ENCODE measurements at regions not wholly inside any gene's neighbourhood (a gene's known extent, or its start where the extent isn't known, plus 50 kb on each side); places are given as distances from the start of the nearest gene placed in this dataset.

DNA sequence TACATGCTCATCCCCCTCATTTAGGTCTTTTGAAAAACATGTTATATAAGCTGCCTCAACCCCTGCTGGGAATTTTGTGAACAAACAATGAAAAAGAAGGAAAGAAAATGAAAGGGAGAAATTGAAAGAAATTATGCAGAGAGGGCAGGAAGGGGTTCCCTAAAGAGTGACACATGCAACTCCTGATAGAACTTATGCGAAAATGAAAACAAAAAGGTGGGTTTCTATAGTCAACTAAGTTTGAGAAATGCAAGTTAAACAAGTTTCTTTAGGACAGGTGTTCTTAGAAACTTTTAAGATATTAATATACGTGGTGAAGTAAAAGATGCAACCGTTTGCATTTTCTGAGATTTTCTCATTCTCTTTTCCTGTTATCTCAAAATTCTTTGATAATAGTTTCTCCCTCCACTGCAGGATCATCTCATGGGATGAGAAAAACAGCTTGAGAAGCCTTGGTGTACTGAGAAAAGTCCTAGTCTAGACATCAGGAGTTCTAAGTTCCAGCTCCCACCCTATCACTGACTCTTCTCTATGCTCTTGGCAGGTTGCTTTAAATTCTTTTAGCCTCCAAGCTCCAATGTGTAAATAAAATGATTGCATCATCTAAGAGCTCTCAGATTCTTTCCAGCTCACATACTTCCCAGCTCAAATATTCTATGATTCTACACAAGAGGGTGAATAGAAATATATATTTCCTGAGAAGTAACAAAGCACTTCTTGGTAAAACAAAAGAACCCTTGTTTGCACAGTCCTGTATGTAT is 109.2 kb downstream of the FAM76B start:
- peaks cover 10% of the 10 kb centered on the region for H3K4me1 Mint-ChIP-seq
- DNase-seq (ENCODE audit: low spot score in 2 of 2) (no peak), ATAC-seq (ENCODE audit: low read depth) (no peak)
- H3K36me3 Mint-ChIP-seq, result peaks cover 2% of the 10 kb centered on the region
- peaks cover 2% of the 10 kb centered on the region for H3K9me3 Mint-ChIP-seq
- no peaks in the 10 kb centered on the region for H3K27me3 Mint-ChIP-seq
- no peak overlapping the region for H3K27ac Mint-ChIP-seq
- H3K4me3 Mint-ChIP-seq, result no peak overlapping the region

DNA sequence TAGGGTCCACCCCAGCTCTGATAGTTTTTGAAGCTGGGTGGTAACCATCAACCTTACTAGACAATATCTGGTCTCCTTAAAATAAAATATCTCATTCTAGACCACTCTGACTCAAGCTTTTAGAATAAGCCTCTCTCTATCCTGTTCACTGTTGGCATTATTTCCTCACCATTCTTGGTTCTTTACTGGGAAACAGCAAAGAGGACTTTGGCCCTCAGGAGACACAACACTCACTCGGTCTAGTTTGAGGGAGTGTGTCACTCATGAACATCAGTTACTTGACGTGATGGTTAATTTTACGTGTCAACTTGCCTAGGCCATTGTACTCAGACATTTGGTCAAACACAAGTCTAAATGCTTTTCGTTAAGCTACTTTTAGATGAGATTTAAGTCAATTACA is 110.6 kb downstream of the FAM76B start:
- DNase-seq (ENCODE audit: low spot score in 2 of 2) (no peak), ATAC-seq (ENCODE audit: low read depth) (no peak)
- H3K36me3 Mint-ChIP-seq, result peaks cover 2% of the 10 kb centered on the region
- no peaks in the 10 kb centered on the region for H3K27me3 Mint-ChIP-seq
- H3K4me3 Mint-ChIP-seq, result no peak overlapping the region
- no peak overlapping the region for H3K27ac Mint-ChIP-seq
- peaks cover 14% of the 10 kb centered on the region for H3K4me1 Mint-ChIP-seq
- peaks cover 2% of the 10 kb centered on the region for H3K9me3 Mint-ChIP-seq

DNA sequence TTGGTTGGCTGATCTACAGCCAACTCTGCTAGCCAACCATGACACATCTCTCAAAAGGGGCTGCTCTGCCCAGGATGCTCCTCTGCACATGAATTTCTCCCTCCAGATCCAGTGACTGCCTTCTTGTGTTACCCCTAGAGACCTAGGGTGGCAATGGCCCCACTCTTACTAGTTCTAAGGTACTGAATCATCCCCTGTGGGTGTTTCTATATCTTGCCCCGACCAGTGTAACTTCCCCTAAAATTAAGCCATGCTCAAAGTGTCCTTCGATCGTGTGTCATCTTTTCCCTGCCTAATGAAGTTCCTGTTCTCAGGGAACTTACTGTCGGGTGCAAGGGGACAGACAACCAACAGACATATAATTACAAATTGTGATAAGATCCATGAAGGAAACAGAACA is 113.3 kb downstream of the FAM76B start:
- peaks cover 2% of the 10 kb centered on the region for H3K9me3 Mint-ChIP-seq
- no peak overlapping the region for H3K4me3 Mint-ChIP-seq
- no peak for ATAC-seq (ENCODE audit: low read depth)
- H3K27me3 Mint-ChIP-seq, result no peaks in the 10 kb centered on the region
- H3K27ac Mint-ChIP-seq, result no peak overlapping the region
- peaks cover 2% of the 10 kb centered on the region for H3K36me3 Mint-ChIP-seq
- no peak for DNase-seq (ENCODE audit: low spot score in 2 of 2)
- H3K4me1 Mint-ChIP-seq, result peaks cover 14% of the 10 kb centered on the region

DNA sequence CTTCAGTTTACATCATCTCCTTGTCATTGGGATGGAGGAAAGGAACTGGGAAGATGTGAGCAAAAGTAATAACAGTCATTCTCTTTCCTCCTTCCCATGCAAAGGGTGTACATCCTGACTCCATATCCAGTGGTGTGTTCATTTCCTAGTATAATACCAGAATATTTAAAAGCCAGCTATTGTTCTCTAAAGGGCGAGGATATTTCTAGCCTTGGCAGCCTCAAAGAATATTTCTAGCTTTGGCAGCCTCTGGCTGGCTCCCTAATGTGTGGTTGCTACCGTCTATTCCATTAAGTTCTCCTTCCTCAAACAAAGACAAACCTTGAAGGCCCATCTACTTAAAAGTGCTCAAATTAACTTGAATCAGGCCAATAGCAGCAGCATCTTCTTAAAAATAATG is 114.0 kb downstream of the FAM76B start:
- Mint-ChIP-seq H3K4me3 (no peak overlapping the region), H3K9me3 (peaks cover 2% of the 10 kb centered on the region), H3K4me1 (peaks cover 14% of the 10 kb centered on the region), H3K36me3 (peaks cover 2% of the 10 kb centered on the region), H3K27ac (no peak overlapping the region), H3K27me3 (no peaks in the 10 kb centered on the region)
- DNase-seq (ENCODE audit: low spot score in 2 of 2) (no peak), ATAC-seq (ENCODE audit: low read depth) (no peak)

DNA sequence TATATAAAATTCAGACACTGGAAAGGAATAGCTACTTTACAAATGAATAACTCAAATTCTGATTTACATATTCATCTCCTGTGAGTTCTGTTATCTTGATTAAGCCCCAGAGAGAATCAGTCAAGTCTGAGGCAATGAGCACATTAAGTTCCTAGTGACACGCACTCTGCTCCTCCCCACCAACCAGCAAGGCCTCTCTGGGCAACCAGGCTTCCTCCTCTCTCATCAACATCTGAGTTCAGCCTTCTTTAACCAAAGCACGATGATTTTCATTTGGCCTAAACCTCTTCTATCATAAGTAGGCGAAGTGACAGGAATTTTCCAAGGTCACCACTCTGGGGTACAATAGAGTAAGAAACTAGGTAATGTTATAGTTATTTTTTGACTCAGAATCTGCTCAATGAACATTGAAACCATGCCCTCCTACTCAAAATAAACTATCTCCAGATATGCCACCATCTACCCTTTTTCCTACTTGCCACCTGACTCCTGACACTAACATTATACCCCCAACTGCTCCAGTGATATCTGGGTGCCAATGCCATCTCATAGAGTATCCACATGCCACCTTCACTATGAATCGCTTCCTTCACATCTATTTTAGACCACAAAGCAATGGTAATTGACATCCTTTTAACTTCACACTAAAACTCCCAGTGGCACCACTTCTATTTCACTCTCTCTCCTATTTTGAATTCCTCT is 114.8 kb downstream of the FAM76B start:
- Mint-ChIP-seq H3K27ac (no peak overlapping the region), H3K4me1 (peaks cover 12% of the 10 kb centered on the region), H3K9me3 (peaks cover 4% of the 10 kb centered on the region), H3K27me3 (no peaks in the 10 kb centered on the region), H3K4me3 (no peak overlapping the region), H3K36me3 (peaks cover 3% of the 10 kb centered on the region)
- no peak for ATAC-seq (ENCODE audit: low read depth)
- no peak for DNase-seq (ENCODE audit: low spot score in 2 of 2)

DNA sequence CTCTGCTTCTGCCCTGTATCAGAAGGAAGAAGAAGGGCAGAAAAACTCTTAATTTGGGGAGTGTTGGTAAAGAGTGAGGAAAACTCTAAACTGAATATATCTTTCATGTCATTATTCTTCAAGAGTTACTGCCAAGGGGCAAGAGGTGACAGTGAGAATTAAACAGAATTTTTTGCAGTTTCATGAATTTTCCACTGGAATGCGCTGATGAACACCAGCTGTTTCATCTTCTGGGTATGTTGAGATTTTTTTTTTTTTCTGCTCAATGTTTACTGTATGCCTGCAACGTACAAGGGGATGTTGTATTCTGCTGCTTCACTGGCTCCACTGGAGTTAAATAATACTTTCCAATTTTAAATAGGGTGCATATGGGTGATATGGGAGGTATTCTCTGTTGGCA is 117.8 kb downstream of the FAM76B start:
- no peak overlapping the region for H3K27ac Mint-ChIP-seq
- DNase-seq (ENCODE audit: low spot score in 2 of 2) (no peak), ATAC-seq (ENCODE audit: low read depth) (no peak)
- no peaks in the 10 kb centered on the region for H3K27me3 Mint-ChIP-seq
- H3K4me1 Mint-ChIP-seq, result peaks cover 12% of the 10 kb centered on the region
- H3K9me3 Mint-ChIP-seq, result peaks cover 7% of the 10 kb centered on the region
- H3K4me3 Mint-ChIP-seq, result no peak overlapping the region
- peaks cover 3% of the 10 kb centered on the region for H3K36me3 Mint-ChIP-seq

DNA sequence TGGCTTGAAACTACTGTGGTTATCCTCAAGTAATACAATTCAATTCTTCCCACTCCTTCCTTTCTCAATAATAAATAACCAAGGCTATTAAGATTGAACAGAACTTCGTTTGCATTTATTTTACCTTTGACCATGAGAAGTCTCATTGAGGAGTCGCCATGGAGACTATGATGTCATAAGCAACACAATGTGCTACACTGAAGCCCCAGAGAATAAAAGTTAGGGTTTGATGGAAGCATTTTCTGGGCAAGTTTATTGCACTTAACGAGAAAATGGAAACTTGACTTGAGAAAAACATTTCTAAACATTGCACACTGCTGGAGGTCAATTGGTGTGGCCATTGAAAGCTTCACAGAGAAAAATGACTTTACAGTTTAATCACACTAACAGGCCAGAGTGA is 121.5 kb downstream of the FAM76B start:
- H3K36me3 Mint-ChIP-seq, result peaks cover 3% of the 10 kb centered on the region
- no peaks in the 10 kb centered on the region for H3K27me3 Mint-ChIP-seq
- H3K4me3 Mint-ChIP-seq, result no peak overlapping the region
- no peaks in the 10 kb centered on the region for H3K4me1 Mint-ChIP-seq
- peaks cover 14% of the 10 kb centered on the region for H3K9me3 Mint-ChIP-seq
- no peak for DNase-seq (ENCODE audit: low spot score in 2 of 2)
- H3K27ac Mint-ChIP-seq, result no peak overlapping the region
- no peak for ATAC-seq (ENCODE audit: low read depth)

DNA sequence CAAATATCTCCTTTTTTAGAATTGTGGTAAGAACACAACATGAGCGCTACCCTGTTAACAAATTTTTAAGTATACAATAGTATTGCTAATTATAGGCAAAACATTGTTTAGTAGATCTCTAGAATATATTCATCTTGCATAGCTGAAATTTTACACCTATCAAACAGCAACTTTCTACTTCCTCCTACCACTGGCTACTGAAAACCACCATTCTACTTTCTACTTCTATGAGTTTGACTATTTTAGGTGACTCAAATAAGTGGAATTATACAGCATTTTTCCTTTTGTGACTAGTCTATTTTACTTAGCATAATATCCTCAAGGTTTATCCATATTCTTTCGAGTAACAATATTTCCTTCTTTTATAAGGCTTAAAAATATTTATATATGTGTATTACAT is 128.4 kb downstream of the FAM76B start:
- DNase-seq (ENCODE audit: low spot score in 2 of 2) (no peak), ATAC-seq (ENCODE audit: low read depth) (peak; percentile 65)
- Mint-ChIP-seq H3K27me3 (no peaks in the 10 kb centered on the region), H3K27ac (no peak overlapping the region), H3K4me1 (peaks cover 5% of the 10 kb centered on the region), H3K9me3 (peaks cover 11% of the 10 kb centered on the region), H3K36me3 (peaks cover 2% of the 10 kb centered on the region), H3K4me3 (no peak overlapping the region)

DNA sequence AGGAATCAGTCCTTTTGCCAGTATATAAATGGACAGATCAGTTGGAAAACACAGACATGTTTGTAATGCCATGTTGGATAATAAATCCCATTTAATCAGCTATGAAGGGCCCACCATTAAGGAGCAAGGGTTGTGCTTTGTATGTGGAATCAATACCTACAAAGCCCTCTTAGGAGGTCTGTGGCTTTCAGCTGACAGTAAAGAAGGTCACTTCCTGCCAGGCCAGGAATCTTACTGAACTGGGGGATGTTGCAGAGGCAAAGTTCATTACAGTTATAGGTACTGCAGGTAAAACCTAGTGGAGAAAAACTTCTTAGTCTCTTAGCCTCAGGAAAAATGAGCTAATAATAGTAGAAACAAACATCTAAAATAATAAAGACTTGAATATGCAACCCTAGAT is 129.5 kb downstream of the FAM76B start:
- Mint-ChIP-seq H3K36me3 (peaks cover under 1% of the 10 kb centered on the region), H3K27me3 (no peaks in the 10 kb centered on the region), H3K27ac (no peak overlapping the region), H3K4me3 (no peak overlapping the region), H3K9me3 (peaks cover 2% of the 10 kb centered on the region), H3K4me1 (peaks cover 5% of the 10 kb centered on the region)
- ATAC-seq (ENCODE audit: low read depth), result no peak
- no peak for DNase-seq (ENCODE audit: low spot score in 2 of 2)

DNA sequence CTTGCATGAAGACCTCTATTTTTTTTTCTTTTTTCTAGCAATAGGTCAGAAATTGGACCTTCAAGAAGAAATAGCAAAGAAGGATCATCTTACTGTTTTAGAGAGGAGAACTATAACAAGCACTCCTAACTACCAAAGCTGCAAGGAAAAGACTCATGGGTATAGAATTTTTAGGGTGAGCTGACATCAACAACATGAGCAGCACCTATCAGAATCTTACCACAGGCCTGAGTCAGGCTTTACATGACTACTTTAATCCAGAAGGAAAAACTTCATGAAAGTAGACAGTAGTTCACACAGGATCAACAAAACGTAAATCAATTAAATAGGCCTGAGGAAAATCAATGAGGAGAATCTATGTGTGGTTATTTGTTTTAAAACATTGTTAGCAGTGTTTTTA is 130.5 kb downstream of the FAM76B start:
- no peak overlapping the region for H3K4me3 Mint-ChIP-seq
- peaks cover 5% of the 10 kb centered on the region for H3K4me1 Mint-ChIP-seq
- H3K27me3 Mint-ChIP-seq, result no peaks in the 10 kb centered on the region
- H3K27ac Mint-ChIP-seq, result no peak overlapping the region
- H3K9me3 Mint-ChIP-seq, result peaks cover 1% of the 10 kb centered on the region
- ATAC-seq (ENCODE audit: low read depth) (no peak), DNase-seq (ENCODE audit: low spot score in 2 of 2) (no peak)
- no peaks in the 10 kb centered on the region for H3K36me3 Mint-ChIP-seq

DNA sequence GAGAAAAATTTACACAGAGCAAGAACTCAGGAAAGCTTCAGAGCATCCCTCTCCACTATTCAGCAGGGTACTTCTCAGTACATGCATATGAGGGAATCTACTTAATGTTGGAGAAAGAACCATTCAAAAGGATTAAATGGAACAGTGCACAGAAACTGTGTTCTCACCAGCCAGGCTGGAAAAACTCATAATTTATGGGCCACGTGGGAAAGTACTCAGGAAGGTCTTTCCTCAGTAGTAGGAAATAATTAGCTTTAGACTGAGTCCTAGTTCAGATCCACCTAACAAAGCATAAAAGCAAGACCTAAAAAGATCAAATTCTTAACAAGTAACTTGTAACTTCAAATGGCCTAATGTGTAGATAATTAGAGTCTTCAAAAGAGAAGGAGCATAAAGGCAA is 134.0 kb downstream of the FAM76B start:
- Mint-ChIP-seq H3K4me1 (peaks cover 4% of the 10 kb centered on the region), H3K27me3 (no peaks in the 10 kb centered on the region), H3K27ac (no peak overlapping the region), H3K9me3 (no peaks in the 10 kb centered on the region), H3K4me3 (no peak overlapping the region), H3K36me3 (no peaks in the 10 kb centered on the region)
- ATAC-seq (ENCODE audit: low read depth) (no peak), DNase-seq (ENCODE audit: low spot score in 2 of 2) (no peak)

DNA sequence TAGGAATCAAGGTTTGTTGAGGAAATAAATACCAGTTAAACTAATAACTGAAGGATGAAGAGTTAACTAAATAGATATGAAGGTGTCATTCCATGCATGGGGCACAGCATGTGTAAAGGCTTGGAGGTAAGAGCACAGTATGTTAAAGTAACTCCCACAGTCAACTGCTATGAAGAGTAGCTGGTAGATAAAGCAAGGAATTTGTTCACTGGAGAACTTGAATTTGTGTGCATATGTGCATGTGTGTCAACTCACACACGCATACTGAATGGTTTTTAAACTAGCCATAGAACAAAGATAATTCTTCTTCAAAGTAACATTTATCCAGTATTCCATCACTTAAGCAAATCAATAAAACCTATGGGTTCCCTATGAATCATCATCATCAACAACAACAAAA is 135.9 kb downstream of the FAM76B start:
- Mint-ChIP-seq H3K27me3 (no peaks in the 10 kb centered on the region), H3K4me3 (no peak overlapping the region), H3K9me3 (no peaks in the 10 kb centered on the region), H3K4me1 (peaks cover 5% of the 10 kb centered on the region), H3K36me3 (no peaks in the 10 kb centered on the region), H3K27ac (no peak overlapping the region)
- no peak for ATAC-seq (ENCODE audit: low read depth)
- DNase-seq (ENCODE audit: low spot score in 2 of 2), result no peak

DNA sequence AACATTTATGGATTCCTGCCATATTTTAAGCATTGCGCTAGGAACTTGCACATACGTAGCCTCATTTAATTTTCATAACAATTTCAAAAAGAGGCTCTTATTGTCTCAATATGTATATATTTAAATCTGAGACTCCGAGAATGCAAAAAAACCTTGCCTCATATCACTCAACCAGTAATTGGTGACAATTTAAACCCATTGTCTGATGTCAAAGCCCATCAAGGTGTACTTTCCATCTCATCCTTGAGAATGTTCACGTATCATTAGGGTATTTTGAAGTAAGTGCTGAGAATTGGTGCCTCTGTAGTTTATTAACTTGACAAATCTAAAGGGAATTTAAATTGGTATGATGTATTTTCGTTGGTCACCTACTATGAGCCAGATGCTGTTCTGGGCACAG is 136.5 kb downstream of the FAM76B start:
- no peaks in the 10 kb centered on the region for H3K36me3 Mint-ChIP-seq
- no peak overlapping the region for H3K4me3 Mint-ChIP-seq
- H3K9me3 Mint-ChIP-seq, result no peaks in the 10 kb centered on the region
- no peaks in the 10 kb centered on the region for H3K27me3 Mint-ChIP-seq
- peaks cover 5% of the 10 kb centered on the region for H3K4me1 Mint-ChIP-seq
- no peak for ATAC-seq (ENCODE audit: low read depth)
- DNase-seq (ENCODE audit: low spot score in 2 of 2), result no peak
- H3K27ac Mint-ChIP-seq, result no peak overlapping the region

DNA sequence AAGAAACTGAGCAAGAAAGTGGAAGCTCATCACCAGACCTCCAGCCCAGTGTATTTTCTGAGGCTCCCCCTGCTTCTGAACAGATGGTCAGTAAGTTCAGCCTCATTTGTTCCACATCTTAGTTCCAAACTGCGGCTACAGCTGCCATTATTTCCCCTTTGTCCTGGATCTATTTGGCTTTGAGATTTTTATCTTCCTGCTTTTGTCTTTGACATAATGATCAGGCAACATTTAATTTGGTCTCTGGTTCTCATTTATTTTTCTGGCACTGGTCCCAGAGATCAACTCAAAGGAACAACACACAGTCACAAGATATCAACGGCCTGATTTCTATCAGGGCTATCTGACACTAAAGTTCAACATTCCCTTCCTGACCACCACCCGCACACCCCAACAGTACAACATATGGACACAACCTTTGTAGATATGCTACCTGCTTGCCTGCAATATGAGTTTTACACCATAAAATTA is 137.5 kb downstream of the FAM76B start:
- H3K27me3 Mint-ChIP-seq, result no peaks in the 10 kb centered on the region
- DNase-seq (ENCODE audit: low spot score in 2 of 2), result no peak
- H3K36me3 Mint-ChIP-seq, result no peaks in the 10 kb centered on the region
- H3K4me1 Mint-ChIP-seq, result peaks cover 5% of the 10 kb centered on the region
- no peaks in the 10 kb centered on the region for H3K9me3 Mint-ChIP-seq
- H3K27ac Mint-ChIP-seq, result no peak overlapping the region
- H3K4me3 Mint-ChIP-seq, result no peak overlapping the region
- ATAC-seq (ENCODE audit: low read depth), result no peak

DNA sequence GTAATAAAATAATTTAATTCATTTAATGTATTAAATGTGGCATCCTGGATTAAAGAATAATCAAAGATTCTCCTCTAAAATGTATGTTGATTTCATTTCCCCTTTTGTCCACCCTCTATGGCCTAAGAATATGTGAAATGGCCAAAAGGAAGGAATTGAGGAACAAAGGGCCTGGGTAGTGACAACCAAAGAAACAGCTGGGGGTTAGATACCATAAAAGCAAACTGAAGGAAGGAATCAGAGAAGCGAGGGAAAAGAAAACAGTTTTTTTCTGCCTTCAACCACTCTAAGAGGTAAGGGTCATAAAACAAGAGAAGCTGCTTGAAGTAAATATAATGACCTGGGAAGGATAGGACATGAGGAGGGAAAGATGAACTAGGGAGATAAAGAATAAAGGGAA is 139.3 kb downstream of the FAM76B start:
- Mint-ChIP-seq H3K27me3 (no peaks in the 10 kb centered on the region), H3K4me3 (no peak overlapping the region), H3K4me1 (peaks cover 5% of the 10 kb centered on the region), H3K9me3 (no peaks in the 10 kb centered on the region), H3K27ac (no peak overlapping the region), H3K36me3 (no peaks in the 10 kb centered on the region)
- no peak for DNase-seq (ENCODE audit: low spot score in 2 of 2)
- ATAC-seq (ENCODE audit: low read depth), result no peak
